Fibroblast of lung (primary cell): ENCODE measurements at regions not wholly inside any gene's neighbourhood (a gene's known extent, or its start where the extent isn't known, plus 50 kb on each side); places are given as distances from the start of the nearest gene placed in this dataset.
"Not testable (repeated sequence)": the region's sequence is repeated elsewhere in the genome, so short reads cannot be mapped to it uniquely, and the experiment has no call there.

ENCODE experiments used
- CTCF ChIP-seq, 2 donors: IDR thresholded peaks in 1 of 2; conservative IDR thresholded peaks in 1 of 2; 1 replicate in 1 of 2; 2 replicates in 1 of 2; pipeline ENCODE4 v1.5.1; 2011 to 2012; ENCODE audit warnings: low read length in 2 of 2, control low read depth in 1 of 2, inconsistent platforms in 1 of 2, low read depth in 1 of 2, mild to moderate bottlenecking in 1 of 2
- EZH2 ChIP-seq: IDR thresholded peaks from 2 replicates; pipeline ENCODE4 v1.5.1; 2012; ENCODE audit warnings: low read length, control low read depth, mild to moderate bottlenecking; ENCODE audit errors: missing control alignments

- TF ChIP-seq CTCF (conservative IDR thresholded peaks at IDR 0.05 in 1 of 2, IDR thresholded peaks at IDR 0.05 in 1 of 2; ENCODE audit: low read depth in 1 of 2, low read length in 2 of 2); EZH2: not testable (repeated sequence)
These were observed 75.3 kb upstream of the EHBP1 start for GRCh38 chr2:62630206-62630605.
